CD8-positive, alpha-beta memory T cell (primary cell): ENCODE measurements at regions not wholly inside any gene's neighbourhood (a gene's known extent, or its start where the extent isn't known, plus 50 kb on each side); places are given as distances from the start of the nearest gene placed in this dataset.

ENCODE experiments used
- CTCF ChIA-PET: fragments of 350-600 bp; sonication (Branson Sonifier 250); formaldehyde crosslinking; loops from one replicate; lab custom pipeline; 2021; ENCODE audit warnings: antibody characterized with exemption; lab: Charles Lee
- POLR2A ChIA-PET: fragments of 350-600 bp; sonication (Branson Sonifier 250); formaldehyde crosslinking; loops from one replicate; lab custom pipeline; 2021; ENCODE audit warnings: antibody characterized with exemption; lab: Charles Lee
- DNase-seq, 5 donors: peaks; one replicate each; pipeline versions ENCODE4 v3.0.0 to v3.0.0-alpha.2; 2020 to 2022; ENCODE audit warnings: mixed read lengths in 1 of 5
- H3K27ac ChIP-seq: one replicate; pipeline ENCODE4 v1.7.0; 2013; ENCODE audit warnings: low read depth, mild to moderate bottlenecking, low read length, moderate library complexity
- H3K27me3 ChIP-seq: 2 replicates; pipeline ENCODE4 v1.7.0; 2013; ENCODE audit warnings: low read length, mild to moderate bottlenecking; ENCODE audit not compliant: insufficient read depth, poor library complexity, severe bottlenecking
- H3K36me3 ChIP-seq: 2 replicates; pipeline ENCODE4 v1.7.0; 2013; ENCODE audit warnings: mild to moderate bottlenecking, low read length, moderate library complexity; ENCODE audit not compliant: insufficient read depth
- H3K4me1 ChIP-seq: 2 replicates; pipeline ENCODE4 v1.7.0; 2013; ENCODE audit warnings: mild to moderate bottlenecking, low read length, moderate library complexity; ENCODE audit not compliant: insufficient read depth
- H3K4me3 ChIP-seq: 2 replicates; pipeline ENCODE4 v1.7.0; 2013; ENCODE audit warnings: mild to moderate bottlenecking, low read length
- H3K9me3 ChIP-seq: 2 replicates; pipeline ENCODE4 v1.7.0; 2013; ENCODE audit warnings: mild to moderate bottlenecking, low read length
- H3K27ac Mint-ChIP-seq, 8 donors: one replicate each; pipeline ENCODE4 v1.8.0; 2020 to 2021; ENCODE audit warnings: mixed read lengths in 8 of 8, mild to moderate bottlenecking in 6 of 8, inconsistent platforms in 3 of 8, moderate library complexity in 3 of 8
- H3K27me3 Mint-ChIP-seq, 2 donors: one replicate each; pipeline ENCODE4 v1.8.0; 2020 to 2021; ENCODE audit warnings: mixed read lengths in 2 of 2, mild to moderate bottlenecking in 1 of 2, moderate library complexity in 1 of 2
- H3K36me3 Mint-ChIP-seq, 3 donors: one replicate each; pipeline ENCODE4 v1.8.0; 2020 to 2021; ENCODE audit warnings: mixed read lengths in 3 of 3, inconsistent platforms in 1 of 3, mild to moderate bottlenecking in 1 of 3
- H3K4me1 Mint-ChIP-seq, 3 donors: one replicate each; pipeline ENCODE4 v1.8.0; 2020 to 2021; ENCODE audit warnings: mixed read lengths in 3 of 3, inconsistent platforms in 1 of 3, mild to moderate bottlenecking in 1 of 3
- H3K4me3 Mint-ChIP-seq, 7 donors: one replicate each; pipeline ENCODE4 v1.8.0; 2020 to 2021; ENCODE audit warnings: mixed read lengths in 7 of 7, mild to moderate bottlenecking in 6 of 7, moderate library complexity in 4 of 7, inconsistent platforms in 2 of 7
- H3K9me3 Mint-ChIP-seq, 5 donors: one replicate each; pipeline ENCODE4 v1.8.0; 2020 to 2022; ENCODE audit warnings: mixed read lengths in 5 of 5, mild to moderate bottlenecking in 3 of 5, moderate library complexity in 2 of 5, inconsistent platforms in 1 of 5

DNA sequence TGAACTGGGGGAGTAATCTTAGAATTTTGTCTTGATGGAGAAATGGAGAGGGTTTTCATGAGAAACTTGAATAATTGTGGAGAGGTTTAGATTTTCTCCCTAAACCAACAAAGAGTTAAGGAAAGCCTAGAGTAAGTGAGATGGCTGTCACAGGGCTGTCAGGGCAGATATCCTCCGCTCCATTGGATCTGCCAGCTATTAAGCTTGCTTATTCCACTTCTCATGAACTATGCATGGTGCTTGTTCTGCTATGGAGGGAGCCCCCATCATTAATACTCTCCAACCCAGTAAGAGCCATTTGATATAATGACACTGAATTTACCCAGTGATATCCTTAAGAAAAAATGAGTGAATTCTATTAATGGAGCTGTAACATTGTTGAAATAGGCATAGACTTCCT is 342.8 kb upstream of the MTNR1B start:
- Histone ChIP-seq H3K27ac (no peak overlapping the region), H3K4me3 (no peak overlapping the region), H3K9me3 (no peaks in the 10 kb centered on the region), H3K4me1 (no peaks in the 10 kb centered on the region), H3K36me3 (no peaks in the 10 kb centered on the region), H3K27me3 (no peaks in the 10 kb centered on the region)
- POLR2A ChIA-PET = no interaction called here
- Mint-ChIP-seq H3K27me3 (no peaks in the 10 kb centered on the region), H3K4me1 (no peaks in the 10 kb centered on the region), H3K27ac (no peak overlapping the region), H3K36me3 (no peaks in the 10 kb centered on the region), H3K4me3 (no peak overlapping the region), H3K9me3 (peaks cover 0 to 5% (median 0%) of the 10 kb centered on the region in 5 donors)
- DNase-seq = no peak
- CTCF ChIA-PET = no interaction called here

DNA sequence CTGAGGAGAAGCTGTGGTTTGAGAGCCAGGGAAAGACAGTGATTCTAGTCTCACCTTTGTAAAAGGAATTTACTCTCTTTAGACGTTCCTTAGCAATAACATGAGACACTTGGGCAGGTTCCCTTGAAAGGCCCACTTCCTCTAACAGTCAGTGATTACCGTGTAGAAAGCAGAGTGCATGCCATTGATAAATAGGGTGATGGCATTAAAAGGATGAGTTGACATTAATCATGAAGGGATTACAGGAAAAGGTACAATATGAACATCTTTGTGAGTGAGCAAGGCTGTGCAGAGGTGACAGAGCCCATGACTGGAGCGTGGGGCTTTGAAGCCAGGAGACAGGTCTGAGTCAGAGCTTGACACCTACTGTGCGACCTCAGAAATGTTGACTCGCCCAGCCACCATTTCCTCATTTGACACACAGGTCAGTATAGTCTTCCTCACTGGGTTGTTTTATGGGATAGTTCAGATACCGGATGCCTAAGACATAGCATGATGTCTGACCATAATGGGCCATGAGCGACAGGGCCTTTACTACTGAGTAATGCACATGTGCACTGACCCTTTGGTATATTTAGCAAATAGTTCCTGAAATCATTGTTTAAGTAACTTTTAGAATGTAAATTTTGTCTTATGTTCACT is 341.7 kb upstream of the MTNR1B start:
- ChIA-PET POLR2A (no interaction called here), CTCF (no interaction called here)
- no peaks in the 10 kb centered on the region for H3K27me3 ChIP-seq
- H3K4me1 ChIP-seq = no peaks in the 10 kb centered on the region
- Mint-ChIP-seq H3K36me3 (no peaks in the 10 kb centered on the region), H3K4me1 (no peaks in the 10 kb centered on the region), H3K4me3 (no peak overlapping the region), H3K27ac (no peak overlapping the region), H3K27me3 (no peaks in the 10 kb centered on the region), H3K9me3 (peaks cover 0 to 5% (median 3%) of the 10 kb centered on the region in 5 donors)
- H3K27ac ChIP-seq = no peak overlapping the region
- DNase-seq = no peak
- H3K4me3 ChIP-seq = no peak overlapping the region
- H3K9me3 ChIP-seq = no peaks in the 10 kb centered on the region
- H3K36me3 ChIP-seq = no peaks in the 10 kb centered on the region

DNA sequence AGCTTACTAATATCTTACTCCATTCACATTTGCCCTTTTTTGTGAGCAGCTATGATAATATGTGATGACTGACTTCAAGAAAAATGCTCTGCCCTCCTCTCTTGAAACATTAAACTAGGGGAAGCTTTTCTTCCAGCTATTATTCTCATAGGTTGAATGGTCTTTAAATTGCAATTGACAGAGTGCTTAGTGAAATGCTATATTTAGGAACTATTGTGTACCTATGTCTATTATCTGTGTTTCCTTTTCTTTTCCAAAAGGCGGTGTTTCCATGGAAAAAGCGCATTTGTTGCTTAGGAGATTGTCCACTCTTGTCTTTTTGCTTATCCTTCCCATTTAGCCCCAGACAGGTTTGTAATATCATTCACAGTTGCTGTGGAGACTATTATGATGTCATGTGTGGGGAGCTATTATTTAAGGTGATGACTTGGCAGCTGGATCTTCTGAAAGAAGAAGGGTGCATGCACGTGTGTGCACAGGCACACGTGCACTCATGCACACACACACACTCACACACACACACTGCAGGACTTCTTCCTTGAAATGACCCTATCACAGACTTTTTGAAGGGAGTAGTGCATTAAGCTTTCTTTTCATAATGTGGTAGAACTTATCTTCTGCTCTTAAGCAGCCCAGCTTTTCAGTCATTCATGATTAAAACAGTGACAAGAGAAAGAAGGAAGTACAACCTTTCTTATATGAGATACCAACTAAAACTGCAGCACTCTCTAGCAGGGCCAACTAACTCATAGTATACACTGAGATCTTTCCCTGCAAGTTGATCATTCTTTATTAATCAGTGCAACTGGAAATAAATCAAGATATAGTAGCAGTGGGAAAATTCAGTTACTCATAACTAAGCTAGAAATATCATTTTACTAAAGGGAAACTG is 340.8 kb upstream of the MTNR1B start:
- Mint-ChIP-seq H3K36me3 (no peaks in the 10 kb centered on the region), H3K27me3 (no peaks in the 10 kb centered on the region), H3K9me3 (peaks cover 0 to 5% (median 0%) of the 10 kb centered on the region in 5 donors), H3K4me1 (no peaks in the 10 kb centered on the region), H3K27ac (no peak overlapping the region), H3K4me3 (no peak overlapping the region)
- ChIA-PET CTCF (no interaction called here), POLR2A (interaction anchor here (0.7 kb wide), 1 partner anchor 464 kb away, joined by 7 read pairs; no protein-coding TSS in a partner anchor)
- Histone ChIP-seq H3K9me3 (no peaks in the 10 kb centered on the region), H3K27me3 (no peaks in the 10 kb centered on the region), H3K36me3 (no peaks in the 10 kb centered on the region), H3K4me3 (no peak overlapping the region), H3K27ac (no peak overlapping the region), H3K4me1 (no peaks in the 10 kb centered on the region)
- no peak for DNase-seq

DNA sequence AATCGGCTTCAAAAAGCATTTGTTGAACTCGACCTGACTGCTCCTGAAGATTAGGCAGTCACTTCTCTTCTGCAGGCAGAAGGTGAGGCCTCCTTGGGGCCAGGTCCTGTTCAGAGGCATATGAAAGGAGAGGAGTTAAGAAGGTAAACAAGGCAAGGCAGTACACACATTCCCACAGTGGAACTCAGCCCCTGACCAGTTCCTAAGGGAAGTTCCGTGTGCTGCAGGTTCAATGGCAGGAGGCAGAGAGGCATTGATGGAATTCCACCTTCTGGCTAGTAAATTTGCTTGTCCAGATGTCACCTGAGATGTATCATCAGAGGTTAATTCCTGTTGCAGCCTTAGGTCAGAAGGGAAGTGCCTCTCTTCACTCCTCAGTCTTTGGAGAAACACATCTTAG is 337.0 kb upstream of the MTNR1B start:
- Histone ChIP-seq H3K27me3 (no peaks in the 10 kb centered on the region), H3K9me3 (no peaks in the 10 kb centered on the region), H3K36me3 (no peaks in the 10 kb centered on the region), H3K4me1 (no peaks in the 10 kb centered on the region), H3K27ac (no peak overlapping the region), H3K4me3 (no peak overlapping the region)
- POLR2A ChIA-PET = no interaction called here
- Mint-ChIP-seq H3K27ac (no peak overlapping the region), H3K27me3 (no peaks in the 10 kb centered on the region), H3K4me3 (no peak overlapping the region), H3K4me1 (no peaks in the 10 kb centered on the region), H3K36me3 (no peaks in the 10 kb centered on the region), H3K9me3 (peaks cover 0 to 10% (median 3%) of the 10 kb centered on the region in 5 donors)
- no peak for DNase-seq
- CTCF ChIA-PET = no interaction called here

DNA sequence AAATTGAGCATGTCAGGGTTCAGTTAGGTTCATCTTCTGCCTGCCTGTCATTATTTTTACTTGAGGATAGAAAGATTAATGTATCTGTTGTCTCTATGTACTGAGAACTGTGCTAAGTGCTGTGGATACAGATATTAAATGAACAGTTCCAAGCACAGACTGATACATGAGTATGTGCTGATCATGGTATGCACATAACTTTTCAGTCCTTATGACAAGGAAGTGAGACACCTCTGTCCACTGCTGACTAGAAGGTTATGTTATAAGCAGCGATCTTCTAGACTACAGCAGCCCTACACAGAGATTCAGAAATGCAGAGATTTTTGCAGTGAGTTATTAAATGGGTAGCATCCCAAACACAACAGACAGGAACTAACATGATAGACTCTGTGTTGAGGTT is 335.6 kb upstream of the MTNR1B start:
- Mint-ChIP-seq H3K4me3 (no peak overlapping the region), H3K4me1 (no peaks in the 10 kb centered on the region), H3K36me3 (no peaks in the 10 kb centered on the region), H3K27ac (no peak overlapping the region), H3K9me3 (peaks cover 0 to 10% (median 3%) of the 10 kb centered on the region in 5 donors), H3K27me3 (no peaks in the 10 kb centered on the region)
- Histone ChIP-seq H3K4me1 (no peaks in the 10 kb centered on the region), H3K27ac (no peak overlapping the region), H3K36me3 (no peaks in the 10 kb centered on the region), H3K27me3 (no peaks in the 10 kb centered on the region), H3K4me3 (no peak overlapping the region), H3K9me3 (no peaks in the 10 kb centered on the region)
- POLR2A ChIA-PET = no interaction called here
- CTCF ChIA-PET = no interaction called here
- DNase-seq = no peak

- no peaks in the 10 kb centered on the region for H3K27me3 Mint-ChIP-seq
- peaks cover 0 to 10% (median 0%) of the 10 kb centered on the region in 5 donors for H3K9me3 Mint-ChIP-seq
These were observed 332.8 kb upstream of the MTNR1B start for GRCh38 chr11:92636543-92637188.

DNA sequence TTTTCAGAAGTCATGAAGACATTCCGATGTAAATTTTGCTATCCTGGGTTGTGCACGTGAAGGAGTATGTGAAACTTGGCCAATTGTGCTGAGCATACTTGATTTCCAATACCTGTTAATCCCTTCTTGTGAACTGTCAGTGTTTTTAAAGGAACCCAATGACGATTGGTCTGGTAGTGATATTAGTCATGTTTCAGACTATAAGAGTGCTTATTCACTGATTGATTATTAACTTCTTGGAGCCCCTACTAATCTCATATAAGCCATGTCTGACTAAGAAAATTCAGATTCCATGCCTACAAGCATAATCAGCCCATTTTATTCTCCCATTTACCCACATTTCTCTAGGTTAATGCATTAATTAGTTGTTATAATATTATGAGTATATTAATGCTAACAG is 330.8 kb upstream of the MTNR1B start:
- no peaks in the 10 kb centered on the region for H3K4me1 ChIP-seq
- H3K36me3 Mint-ChIP-seq = no peaks in the 10 kb centered on the region
- H3K27ac ChIP-seq = no peak overlapping the region
- POLR2A ChIA-PET = no interaction called here
- no peaks in the 10 kb centered on the region for H3K36me3 ChIP-seq
- H3K4me3 ChIP-seq = no peak overlapping the region
- no peak overlapping the region for H3K4me3 Mint-ChIP-seq
- no peaks in the 10 kb centered on the region for H3K27me3 Mint-ChIP-seq
- DNase-seq = no peak
- H3K9me3 Mint-ChIP-seq = peaks cover 0 to 5% (median 0%) of the 10 kb centered on the region in 5 donors
- CTCF ChIA-PET = no interaction called here
- no peak overlapping the region for H3K27ac Mint-ChIP-seq
- H3K27me3 ChIP-seq = no peaks in the 10 kb centered on the region
- no peaks in the 10 kb centered on the region for H3K4me1 Mint-ChIP-seq
- no peaks in the 10 kb centered on the region for H3K9me3 ChIP-seq

More at GRCh38 chr11:92636543-92637188, 332.8 kb upstream of the MTNR1B start:
- H3K27ac ChIP-seq = no peak overlapping the region
- H3K4me1 ChIP-seq = no peaks in the 10 kb centered on the region
- H3K27me3 ChIP-seq = no peaks in the 10 kb centered on the region
- DNase-seq = no peak
- CTCF ChIA-PET = no interaction called here
- Mint-ChIP-seq H3K4me3 (no peak overlapping the region), H3K36me3 (no peaks in the 10 kb centered on the region), H3K27ac (no peak overlapping the region), H3K4me1 (no peaks in the 10 kb centered on the region)
- no peak overlapping the region for H3K4me3 ChIP-seq
- POLR2A ChIA-PET = no interaction called here
- no peaks in the 10 kb centered on the region for H3K9me3 ChIP-seq
- no peaks in the 10 kb centered on the region for H3K36me3 ChIP-seq
